HepG2 (cell line): ENCODE measurements at regions not wholly inside any gene's neighbourhood (a gene's known extent, or its start where the extent isn't known, plus 50 kb on each side); places are given as distances from the start of the nearest gene placed in this dataset.

ENCODE experiments used
- ATAC-seq: fragments of 200-7000 bp; cut with Tn5 transposase; 3 replicates; pipeline ENCODE4 v1.9.1; 2020; ENCODE audit warnings: mild to moderate bottlenecking, moderate library complexity
- BruUV-seq: library from RNA; stranded (reverse); fragments of 400-500 nt; replicated peaks from 2 replicates; lab custom pipeline; 2021; lab: Mats Ljungman, UMichigan
- CTCF ChIA-PET: fragments of 300-600 bp; formaldehyde crosslinking; extraction: SDS; loops from one replicate; lab custom pipeline; 2021; ENCODE audit warnings: low total read pairs, inconsistent platforms, low intra/inter-chr PET ratio; lab: Yijun Ruan, JAX
- POLR2A ChIA-PET: fragments of 350-600 bp; sonication (Branson Sonifier 250); formaldehyde crosslinking; loops from one replicate; lab custom pipeline; 2020; ENCODE audit warnings: antibody characterized with exemption, inconsistent platforms; lab: Yijun Ruan, JAX
- DNase-seq: peaks from one replicate; pipeline ENCODE4 v3.0.0-alpha.2; 2015; ENCODE audit warnings: low spot score
- FAIRE-seq: peaks from 3 replicates; lab custom pipeline; 2011; peaks lifted over from hg19 to GRCh38; lab: Jason Lieb, UNC
- H2AFZ ChIP-seq: one replicate; pipeline ENCODE4 v1.6.1; 2011; ENCODE audit warnings: low read length, inconsistent platforms
- H3K27ac ChIP-seq: fragments of 300-600 bp; 3 replicates; pipeline ENCODE4 v1.8.0; 2011; ENCODE audit warnings: mixed run types, mild to moderate bottlenecking, mixed read lengths, low read length, inconsistent platforms; ENCODE audit not compliant: insufficient read depth; ENCODE audit errors: extremely low read length
- H3K27me3 ChIP-seq, 2 experiments: fragments of 200-600 bp in 1 of 2; 2 replicates in 1 of 2; 3 replicates in 1 of 2; pipeline versions ENCODE4 v1.6.0 to v1.8.0; 2011; ENCODE audit warnings: low read length in 2 of 2, mild to moderate bottlenecking in 2 of 2, moderate library complexity in 2 of 2, inconsistent platforms in 1 of 2; ENCODE audit not compliant: insufficient read depth in 2 of 2, control insufficient read depth in 1 of 2
- H3K36me3 ChIP-seq, 2 experiments: fragments of 200-600 bp in 1 of 2; replicated peaks in 1 of 2; 2 replicates in 1 of 2; 3 replicates in 1 of 2; pipeline versions ENCODE4 v1.5.1 to v1.8.0; 2011; ENCODE audit warnings: low read length in 2 of 2, inconsistent platforms in 1 of 2; ENCODE audit not compliant: insufficient read depth in 2 of 2, control insufficient read depth in 1 of 2
- H3K4me1 ChIP-seq: 2 replicates; pipeline ENCODE4 v1.5.1; 2012; ENCODE audit warnings: low read length, inconsistent platforms; ENCODE audit not compliant: insufficient read depth
- H3K4me2 ChIP-seq: 2 replicates; pipeline ENCODE4 v1.6.0; 2011; ENCODE audit warnings: low read depth, low read length, inconsistent platforms
- H3K4me3 ChIP-seq, 3 experiments: fragments of 200-600 bp in 1 of 3; sonication (generic), shearing (Covaris generic) in 1 of 3; replicated peaks in 1 of 3; 2 replicates each; pipeline ENCODE4 v1.5.1; 2011 to 2016; ENCODE audit warnings: low read length in 3 of 3, inconsistent platforms in 2 of 3, low read depth in 2 of 3, mild to moderate bottlenecking in 2 of 3, control low read depth in 1 of 3, mixed read lengths in 1 of 3; ENCODE audit not compliant: insufficient read depth in 1 of 3
- H3K79me2 ChIP-seq: one replicate; pipeline ENCODE4 v1.6.1; 2011; ENCODE audit warnings: low read length, inconsistent platforms; ENCODE audit not compliant: insufficient read depth
- H3K9ac ChIP-seq: 2 replicates; pipeline ENCODE4 v1.6.0; 2011; ENCODE audit warnings: mild to moderate bottlenecking, low read depth, low read length, inconsistent platforms; ENCODE audit not compliant: insufficient read depth
- H3K9me3 ChIP-seq: 2 replicates; pipeline ENCODE4 v1.5.1; 2012; ENCODE audit warnings: mild to moderate bottlenecking, low read length
- H4K20me1 ChIP-seq: 2 replicates; pipeline ENCODE4 v1.6.0; 2011; ENCODE audit warnings: inconsistent platforms, mild to moderate bottlenecking, low read length, moderate library complexity; ENCODE audit not compliant: insufficient read depth
- CAMTA2 ChIP-seq: sonication (generic); formaldehyde crosslinking; IDR thresholded peaks from 2 replicates; pipeline ENCODE4 v1.4.0; 2020; ENCODE audit warnings: mild to moderate bottlenecking, missing genetic modification reagents, borderline replicate concordance
- CBX1 ChIP-seq: IDR thresholded peaks from one replicate; pipeline ENCODE4 v1.6.1; 2016; ENCODE audit warnings: antibody characterized with exemption, low read depth
- FOXJ3 ChIP-seq: sonication (generic); formaldehyde crosslinking; IDR thresholded peaks from 2 replicates; pipeline ENCODE4 v1.4.0; 2020; ENCODE audit warnings: missing genetic modification reagents, mild to moderate bottlenecking, borderline replicate concordance
- HNRNPUL1 ChIP-seq: fragments of 200-400 bp; formaldehyde crosslinking; IDR thresholded peaks from 2 replicates; pipeline ENCODE4 v1.6.1; 2017; ENCODE audit warnings: low read depth, mild to moderate bottlenecking, low read length, moderate library complexity
- LCORL ChIP-seq, 2 experiments: fragments of 450-650 bp in 1 of 2; sonication (generic) in 1 of 2; formaldehyde crosslinking in 1 of 2; IDR thresholded peaks; 2 replicates each; pipeline versions ENCODE4 v1.5.0 to v1.6.1; 2017 to 2020; ENCODE audit warnings: antibody characterized with exemption in 1 of 2, missing genetic modification reagents in 1 of 2
- SETDB1 ChIP-seq: sonication (generic); formaldehyde crosslinking; IDR thresholded peaks from 2 replicates; pipeline ENCODE4 v1.5.1; 2020; ENCODE audit warnings: missing genetic modification reagents, mild to moderate bottlenecking, borderline replicate concordance
- ZKSCAN1 ChIP-seq: fragments of 150-350 bp; IDR thresholded peaks from 2 replicates; pipeline ENCODE4 v1.6.1; 2014; ENCODE audit warnings: low read length
- ZNF101 ChIP-seq: sonication (generic); formaldehyde crosslinking; IDR thresholded peaks from 2 replicates; pipeline ENCODE4 v1.4.0; 2020; ENCODE audit warnings: mild to moderate bottlenecking, low read depth, missing genetic modification reagents, borderline replicate concordance
- ZNF296 ChIP-seq: sonication (generic); formaldehyde crosslinking; conservative IDR thresholded peaks from 2 replicates; pipeline ENCODE4 v1.5.0; 2020; ENCODE audit warnings: mild to moderate bottlenecking, missing genetic modification reagents
- ZNF780A ChIP-seq: sonication (generic); formaldehyde crosslinking; IDR thresholded peaks from 2 replicates; pipeline ENCODE4 v1.8.0; 2022; ENCODE audit warnings: mild to moderate bottlenecking, missing genetic modification reagents, moderate library complexity
- WGBS: methylation state at CpG from one replicate; pipeline ENCODE4 v1.1.6; 2017; ENCODE audit warnings: low lambda C conversion rate; 5-methylcytosine and 5-hydroxymethylcytosine counted together
- in situ Hi-C: cut with HindIII; loops from 2 replicates; pipeline ENCODE4 v1.10.0; 2017; ENCODE audit warnings: low pct_unique_long_range_greater_than_20kb; ENCODE audit not compliant: extremely low pct_ligation_motif_present
- intact Hi-C: fragments of 100-400 bp; cut with micrococcal nuclease; formaldehyde crosslinking; loops from one replicate; pipeline ENCODE4 v1.10.0; 2022; ENCODE audit not compliant: unreplicated experiment
- TF ChIP-seq, protein P1 (sequence below): sonication (generic); formaldehyde crosslinking; conservative IDR thresholded peaks from 2 replicates; pipeline ENCODE4 v1.4.0; 2020; ENCODE audit warnings: mild to moderate bottlenecking, missing genetic modification reagents, moderate library complexity
- TF ChIP-seq, protein P2 (sequence below): sonication (generic); formaldehyde crosslinking; IDR thresholded peaks from 2 replicates; pipeline ENCODE4 v1.5.1; 2020; ENCODE audit warnings: missing genetic modification reagents, mild to moderate bottlenecking, borderline replicate concordance
- TF ChIP-seq, protein P3 (sequence below): IDR thresholded peaks from 2 replicates; pipeline ENCODE4 v1.6.1; 2016; ENCODE audit warnings: missing compliant biosample characterization, missing genetic modification reagents, borderline replicate concordance

DNA sequence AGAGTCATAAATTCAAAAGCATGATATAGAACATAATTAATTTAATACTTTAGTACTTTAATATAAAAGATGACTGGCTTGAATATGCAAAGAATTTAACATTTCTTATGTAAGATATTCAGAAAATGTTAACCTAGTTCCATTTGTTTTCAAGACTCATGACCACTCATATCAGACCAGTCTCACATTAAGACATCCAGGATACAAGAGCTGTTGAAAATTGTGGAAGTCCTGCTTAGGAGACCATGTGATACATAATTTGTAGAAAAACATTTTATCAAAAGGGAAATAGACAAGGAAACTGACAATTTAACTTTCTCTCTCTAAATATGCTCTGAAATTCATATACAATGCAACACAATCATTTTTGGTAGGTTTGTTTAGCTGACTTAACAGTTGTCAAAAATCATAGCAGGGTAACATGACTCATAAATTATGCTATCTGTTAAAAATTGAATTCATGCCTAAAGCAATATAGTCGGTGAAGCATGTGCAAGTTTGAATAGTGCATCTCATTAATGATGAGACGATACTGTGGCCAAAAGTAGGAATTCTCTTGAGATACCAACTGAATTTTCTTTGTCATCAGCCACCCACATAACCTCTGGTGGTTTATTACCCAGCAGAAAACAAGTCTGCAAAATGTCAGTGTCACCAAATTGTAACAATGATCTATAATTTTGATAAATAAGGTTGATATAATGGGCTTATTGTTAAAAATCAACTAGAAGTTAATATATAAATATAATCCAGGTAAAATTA, 211.4 kb downstream of the GASK1B start:
- H2AFZ ChIP-seq, result no peak overlapping the region
- DNase-seq (no peak), FAIRE-seq (no peak), ATAC-seq (no peak)
- H3K36me3 ChIP-seq, result no peaks in the 10 kb centered on the region
- CTCF ChIA-PET, result no interaction called here
- in situ Hi-C loops (no loop called here), intact Hi-C loops (no loop called here)
- H3K9ac ChIP-seq, result no peak overlapping the region
- H3K27ac ChIP-seq, result no peak overlapping the region
- POLR2A ChIA-PET, result no interaction called here
- 0% methylated on average over 2 of the region's 2 CpGs for WGBS
- no peaks in the 10 kb centered on the region for H3K27me3 ChIP-seq
- BruUV-seq, result no TSS peak
- no peaks in the 10 kb centered on the region for H4K20me1 ChIP-seq
- H3K79me2 ChIP-seq, result no peaks in the 10 kb centered on the region
- H3K4me3 ChIP-seq, result no peak overlapping the region
- no peaks in the 10 kb centered on the region for H3K4me1 ChIP-seq
- no peaks in the 10 kb centered on the region for H3K9me3 ChIP-seq
- H3K4me2 ChIP-seq, result no peak overlapping the region
- TF ChIP-seq ZNF101 (CRISPR knock-in tag), result no peak
- TF ChIP-seq SETDB1 (CRISPR knock-in tag), result no peak
- TF ChIP-seq, protein P1, sequence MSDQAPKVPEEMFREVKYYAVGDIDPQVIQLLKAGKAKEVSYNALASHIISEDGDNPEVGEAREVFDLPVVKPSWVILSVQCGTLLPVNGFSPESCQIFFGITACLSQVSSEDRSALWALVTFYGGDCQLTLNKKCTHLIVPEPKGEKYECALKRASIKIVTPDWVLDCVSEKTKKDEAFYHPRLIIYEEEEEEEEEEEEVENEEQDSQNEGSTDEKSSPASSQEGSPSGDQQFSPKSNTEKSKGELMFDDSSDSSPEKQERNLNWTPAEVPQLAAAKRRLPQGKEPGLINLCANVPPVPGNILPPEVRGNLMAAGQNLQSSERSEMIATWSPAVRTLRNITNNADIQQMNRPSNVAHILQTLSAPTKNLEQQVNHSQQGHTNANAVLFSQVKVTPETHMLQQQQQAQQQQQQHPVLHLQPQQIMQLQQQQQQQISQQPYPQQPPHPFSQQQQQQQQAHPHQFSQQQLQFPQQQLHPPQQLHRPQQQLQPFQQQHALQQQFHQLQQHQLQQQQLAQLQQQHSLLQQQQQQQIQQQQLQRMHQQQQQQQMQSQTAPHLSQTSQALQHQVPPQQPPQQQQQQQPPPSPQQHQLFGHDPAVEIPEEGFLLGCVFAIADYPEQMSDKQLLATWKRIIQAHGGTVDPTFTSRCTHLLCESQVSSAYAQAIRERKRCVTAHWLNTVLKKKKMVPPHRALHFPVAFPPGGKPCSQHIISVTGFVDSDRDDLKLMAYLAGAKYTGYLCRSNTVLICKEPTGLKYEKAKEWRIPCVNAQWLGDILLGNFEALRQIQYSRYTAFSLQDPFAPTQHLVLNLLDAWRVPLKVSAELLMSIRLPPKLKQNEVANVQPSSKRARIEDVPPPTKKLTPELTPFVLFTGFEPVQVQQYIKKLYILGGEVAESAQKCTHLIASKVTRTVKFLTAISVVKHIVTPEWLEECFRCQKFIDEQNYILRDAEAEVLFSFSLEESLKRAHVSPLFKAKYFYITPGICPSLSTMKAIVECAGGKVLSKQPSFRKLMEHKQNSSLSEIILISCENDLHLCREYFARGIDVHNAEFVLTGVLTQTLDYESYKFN (CRISPR knock-in tag), result no peak
- no peak for TF ChIP-seq CBX1
- TF ChIP-seq ZNF296 (CRISPR knock-in tag), result no peak
- no peak for TF ChIP-seq CAMTA2
- TF ChIP-seq HNRNPUL1, result no peak
- TF ChIP-seq, protein P2, sequence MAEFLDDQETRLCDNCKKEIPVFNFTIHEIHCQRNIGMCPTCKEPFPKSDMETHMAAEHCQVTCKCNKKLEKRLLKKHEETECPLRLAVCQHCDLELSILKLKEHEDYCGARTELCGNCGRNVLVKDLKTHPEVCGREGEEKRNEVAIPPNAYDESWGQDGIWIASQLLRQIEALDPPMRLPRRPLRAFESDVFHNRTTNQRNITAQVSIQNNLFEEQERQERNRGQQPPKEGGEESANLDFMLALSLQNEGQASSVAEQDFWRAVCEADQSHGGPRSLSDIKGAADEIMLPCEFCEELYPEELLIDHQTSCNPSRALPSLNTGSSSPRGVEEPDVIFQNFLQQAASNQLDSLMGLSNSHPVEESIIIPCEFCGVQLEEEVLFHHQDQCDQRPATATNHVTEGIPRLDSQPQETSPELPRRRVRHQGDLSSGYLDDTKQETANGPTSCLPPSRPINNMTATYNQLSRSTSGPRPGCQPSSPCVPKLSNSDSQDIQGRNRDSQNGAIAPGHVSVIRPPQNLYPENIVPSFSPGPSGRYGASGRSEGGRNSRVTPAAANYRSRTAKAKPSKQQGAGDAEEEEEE (CRISPR knock-in tag), result no peak
- TF ChIP-seq LCORL (IDR thresholded peaks at IDR 0.05), result no peak
- TF ChIP-seq LCORL (CRISPR knock-in tag; IDR thresholded peaks at IDR 0.05), result no peak
- TF ChIP-seq, protein P3, sequence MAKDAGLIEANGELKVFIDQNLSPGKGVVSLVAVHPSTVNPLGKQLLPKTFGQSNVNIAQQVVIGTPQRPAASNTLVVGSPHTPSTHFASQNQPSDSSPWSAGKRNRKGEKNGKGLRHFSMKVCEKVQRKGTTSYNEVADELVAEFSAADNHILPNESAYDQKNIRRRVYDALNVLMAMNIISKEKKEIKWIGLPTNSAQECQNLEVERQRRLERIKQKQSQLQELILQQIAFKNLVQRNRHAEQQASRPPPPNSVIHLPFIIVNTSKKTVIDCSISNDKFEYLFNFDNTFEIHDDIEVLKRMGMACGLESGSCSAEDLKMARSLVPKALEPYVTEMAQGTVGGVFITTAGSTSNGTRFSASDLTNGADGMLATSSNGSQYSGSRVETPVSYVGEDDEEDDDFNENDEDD (CRISPR knock-in tag), result no peak
- no peak for TF ChIP-seq ZKSCAN1
- no peak for TF ChIP-seq ZNF780A
- TF ChIP-seq FOXJ3 (CRISPR knock-in tag), result no peak
